Gastrocnemius medialis (tissue), 4 donors: ENCODE measurements at regions not wholly inside any gene's neighbourhood (a gene's known extent, or its start where the extent isn't known, plus 50 kb on each side); places are given as distances from the start of the nearest gene placed in this dataset.

Source experiments
- POLR2A ChIP-seq, 2 donors: fragments of 450-650 bp; IDR thresholded peaks; one replicate each; pipeline ENCODE4 v1.6.1; 2017; ENCODE audit warnings: antibody characterized with exemption in 2 of 2, mild to moderate bottlenecking in 2 of 2, moderate library complexity in 2 of 2
- TF ChIP-seq, protein P1 (sequence below), 5 experiments: fragments of 450-650 bp in 3 of 5; fragments of 200-600 bp in 2 of 5; sonication (generic) in 2 of 5; IDR thresholded peaks in 4 of 5; conservative IDR thresholded peaks in 1 of 5; 1 replicate in 4 of 5; 2 replicates in 1 of 5; pipeline ENCODE4 v1.5.1; 2016 to 2019; ENCODE audit warnings: antibody characterized with exemption in 5 of 5, mild to moderate bottlenecking in 3 of 5, moderate library complexity in 3 of 5

DNA sequence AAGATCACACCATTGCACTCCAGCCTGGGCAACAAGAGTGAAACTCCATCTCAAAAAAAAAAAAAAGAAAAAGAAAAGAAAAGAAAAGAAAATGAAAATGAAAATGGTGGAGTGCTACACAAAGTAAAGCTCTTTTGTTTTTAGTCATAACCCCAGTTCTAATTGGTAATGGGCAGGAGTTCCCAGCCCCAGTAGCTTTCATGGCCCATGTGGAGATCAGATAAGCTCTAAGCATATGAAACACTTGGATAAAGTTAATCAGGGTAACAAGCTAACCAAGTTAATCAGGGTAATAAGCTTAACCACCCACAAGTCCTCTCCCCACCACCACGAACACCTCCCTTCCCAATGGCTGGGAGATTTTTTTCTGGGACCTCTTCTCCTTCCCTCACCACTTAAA, 240.8 kb downstream of the BCL11A start:
- TF ChIP-seq, protein P1, sequence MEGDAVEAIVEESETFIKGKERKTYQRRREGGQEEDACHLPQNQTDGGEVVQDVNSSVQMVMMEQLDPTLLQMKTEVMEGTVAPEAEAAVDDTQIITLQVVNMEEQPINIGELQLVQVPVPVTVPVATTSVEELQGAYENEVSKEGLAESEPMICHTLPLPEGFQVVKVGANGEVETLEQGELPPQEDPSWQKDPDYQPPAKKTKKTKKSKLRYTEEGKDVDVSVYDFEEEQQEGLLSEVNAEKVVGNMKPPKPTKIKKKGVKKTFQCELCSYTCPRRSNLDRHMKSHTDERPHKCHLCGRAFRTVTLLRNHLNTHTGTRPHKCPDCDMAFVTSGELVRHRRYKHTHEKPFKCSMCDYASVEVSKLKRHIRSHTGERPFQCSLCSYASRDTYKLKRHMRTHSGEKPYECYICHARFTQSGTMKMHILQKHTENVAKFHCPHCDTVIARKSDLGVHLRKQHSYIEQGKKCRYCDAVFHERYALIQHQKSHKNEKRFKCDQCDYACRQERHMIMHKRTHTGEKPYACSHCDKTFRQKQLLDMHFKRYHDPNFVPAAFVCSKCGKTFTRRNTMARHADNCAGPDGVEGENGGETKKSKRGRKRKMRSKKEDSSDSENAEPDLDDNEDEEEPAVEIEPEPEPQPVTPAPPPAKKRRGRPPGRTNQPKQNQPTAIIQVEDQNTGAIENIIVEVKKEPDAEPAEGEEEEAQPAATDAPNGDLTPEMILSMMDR (IDR thresholded peaks at IDR 0.05 in 4 of 5, conservative IDR thresholded peaks at IDR 0.05 in 1 of 5) = no peak
- no peak for TF ChIP-seq POLR2A (IDR thresholded peaks at IDR 0.05)
